Heart left ventricle (tissue), 16 donors: ENCODE measurements at regions not wholly inside any gene's neighbourhood (a gene's known extent, or its start where the extent isn't known, plus 50 kb on each side); places are given as distances from the start of the nearest gene placed in this dataset.

Experiments used
- ATAC-seq, 4 donors: fragments of 200-7000 bp; cut with Tn5 transposase; one replicate each; pipeline ENCODE4 v1.9.1; 2020 to 2022; ENCODE audit warnings: moderate library complexity in 4 of 4, mild to moderate bottlenecking in 3 of 4, moderate number of reproducible peaks in 1 of 4
- DNase-seq, 5 donors: peaks; one replicate each; pipeline ENCODE4 v3.0.0-alpha.2; 2020
- H3K27ac ChIP-seq, 12 donors: fragments of 200-600 bp; sonication (generic) in 4 of 12; one replicate each; pipeline versions ENCODE4 v1.5.0 to v1.8.0; 2016 to 2022; ENCODE audit warnings: mild to moderate bottlenecking in 2 of 12
- H3K27me3 ChIP-seq, 9 donors: fragments of 200-600 bp; sonication (generic) in 2 of 9; one replicate each; pipeline versions ENCODE4 v1.5.1 to v1.8.0; 2016 to 2022; ENCODE audit warnings: mild to moderate bottlenecking in 3 of 9
- H3K36me3 ChIP-seq, 9 donors: fragments of 200-600 bp; sonication (generic) in 2 of 9; one replicate each; pipeline versions ENCODE4 v1.5.0 to v1.8.0; 2018 to 2022; ENCODE audit warnings: mild to moderate bottlenecking in 2 of 9
- H3K4me1 ChIP-seq, 12 donors: fragments of 200-600 bp; sonication (generic) in 4 of 12; one replicate each; pipeline versions ENCODE4 v1.5.0 to v1.8.0; 2016 to 2022; ENCODE audit warnings: mild to moderate bottlenecking in 3 of 12
- H3K4me3 ChIP-seq, 12 donors: fragments of 200-600 bp; sonication (generic) in 4 of 12; one replicate each; pipeline versions ENCODE4 v1.5.0 to v1.8.0; 2017 to 2022; ENCODE audit warnings: mild to moderate bottlenecking in 9 of 12, moderate library complexity in 4 of 12
- H3K9me3 ChIP-seq, 12 donors: fragments of 200-600 bp; sonication (generic) in 4 of 12; one replicate each; pipeline versions ENCODE4 v1.5.0 to v1.8.0; 2016 to 2022; ENCODE audit warnings: mild to moderate bottlenecking in 1 of 12
- CTCF ChIP-seq, 12 donors: fragments of 200-600 bp; sonication (generic) in 4 of 12; IDR thresholded peaks; one replicate each; pipeline versions ENCODE4 v1.5.0 to v1.8.0; 2018 to 2022; ENCODE audit warnings: antibody characterized with exemption in 12 of 12, mild to moderate bottlenecking in 5 of 12
- POLR2A ChIP-seq, 2 donors: fragments of 450-650 bp; IDR thresholded peaks; one replicate each; pipeline ENCODE4 v1.6.1; 2017; ENCODE audit warnings: antibody characterized with exemption in 2 of 2, mild to moderate bottlenecking in 2 of 2, moderate library complexity in 2 of 2
- WGBS, 4 donors: extraction: QIAGEN DNeasy Blood & Tissue Kit in 2 of 4; methylation state at CpG; one replicate each; pipeline versions ENCODE4 v1.1.5 to v1.1.7; 2013 to 2018; 5-methylcytosine and 5-hydroxymethylcytosine counted together
- intact Hi-C, 10 donors: fragments of 100-400 bp; cut with DNase I; formaldehyde crosslinking; loops; one replicate each; pipeline versions ENCODE4 v1.11.1 to v1.14.2; 2022
- donor health status: ischemic (EF 13 %, LVEDD 7.1; RV severe dilation, severe dysfunction).
- donor health status: healthy with polysubstance abuse.
- donor health status: DM: no; HTN: yes; CAD: no.
- donor health status: DM: no; HTN: no; CAD: no.
- donor health status: ischemic (EF 25% LVEDD 6.9; RV normal size, moderate dysfunction).
- donor health status: ischemic (EF 25% LVEDD 5.7; RV mildly dilated, moderate dysfunction).
- donor health status: healthy.
- donor health status: DM: yes; HTN: yes; CAD: no.
- donor health status: ischemic (EF 35%, LVEDD 5.7; RV mildly dilated, moderate dysfunction).
- donor health status: nonischemic (EF 11% LVEDD 7.7; RV severe dilation, severe dysfunction).
- donor health status: DM: yes; HTN: yes; CAD: no.
- donor health status: PGD.
- donor health status: ischemic (EF 29% LVEDD 5.4; RV normal size, mild dysfunction).
- donor health status: nonischemic (EF 23%, LVEDD 6.1; RV moderate dilation, normal function).

DNA sequence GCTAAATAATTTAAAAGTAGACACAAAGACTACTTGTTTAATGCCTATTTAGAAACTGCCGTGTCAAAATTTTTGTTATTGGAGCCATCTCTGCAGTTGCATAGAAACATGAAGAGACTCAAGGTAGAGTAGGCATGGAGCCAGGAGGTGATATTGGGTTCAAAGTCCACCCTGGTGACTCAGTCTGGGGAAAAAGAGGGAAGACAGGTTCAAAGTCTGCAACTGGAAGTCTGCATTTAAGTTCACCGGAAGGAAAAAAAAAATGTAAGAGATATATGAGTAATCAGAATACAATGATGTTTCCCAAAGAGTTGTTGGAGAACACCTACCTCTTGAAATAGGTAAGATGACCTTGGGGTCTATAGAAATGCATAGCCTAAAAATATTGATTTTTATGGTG is 67.4 kb upstream of the QRFPR start:
- Histone ChIP-seq H3K27ac (no peak overlapping the region), H3K9me3 (peaks cover 0 to 4% (median 0%) of the 10 kb centered on the region in 12 donors), H3K4me1 (no peaks in the 10 kb centered on the region), H3K36me3 (no peaks in the 10 kb centered on the region), H3K27me3 (no peaks in the 10 kb centered on the region), H3K4me3 (no peak overlapping the region)
- intact Hi-C loops = no loop called here
- 93 to 95% (median 93%) methylated on average over 2 of the region's 2 CpGs for WGBS, 4 donors
- TF ChIP-seq POLR2A (IDR thresholded peaks at IDR 0.05) (no peak), CTCF (IDR thresholded peaks at IDR 0.05) (no peak)
- DNase-seq (no peak), ATAC-seq (no peak)

DNA sequence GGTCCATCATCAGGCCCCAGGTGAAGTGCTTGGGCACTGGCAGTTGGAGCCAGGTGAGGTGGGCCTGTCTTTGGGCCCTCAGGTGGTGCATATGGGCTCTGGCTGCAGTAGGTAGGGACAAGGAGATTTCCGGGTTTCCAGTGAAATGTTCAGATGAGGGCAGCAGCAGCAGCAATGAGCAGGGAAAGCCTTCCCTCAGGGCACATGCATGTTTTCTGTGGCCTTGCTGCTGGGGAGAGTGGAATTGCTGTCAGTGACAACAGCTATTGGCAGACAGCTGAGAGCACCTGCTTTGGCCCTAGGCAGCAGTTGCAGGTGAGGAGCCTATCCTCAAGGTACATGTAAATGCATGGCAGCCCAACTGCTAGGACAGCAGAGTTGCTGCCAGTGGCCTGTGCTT is 58.9 kb upstream of the QRFPR start:
- DNase-seq = no peak
- no peak for TF ChIP-seq POLR2A (IDR thresholded peaks at IDR 0.05)
- no peak for TF ChIP-seq CTCF (IDR thresholded peaks at IDR 0.05)
- no peak for ATAC-seq
- Histone ChIP-seq H3K27me3 (no peaks in the 10 kb centered on the region), H3K4me3 (no peak overlapping the region), H3K9me3 (peaks cover 0 to 41% (median 11%) of the 10 kb centered on the region in 12 donors), H3K27ac (no peak overlapping the region), H3K4me1 (no peaks in the 10 kb centered on the region), H3K36me3 (no peaks in the 10 kb centered on the region)
- 95 to 100% (median 95%) methylated on average over 1 of the region's 1 CpG; no CpG with 5 or more reads in 1 of the 4 donors for WGBS, 4 donors
- intact Hi-C loops = no loop called here
